ENCODE measurements at regions not wholly inside any gene's neighbourhood (a gene's known extent, or its start where the extent isn't known, plus 50 kb on each side); places are given as distances from the start of the nearest gene placed in this dataset.

DNA sequence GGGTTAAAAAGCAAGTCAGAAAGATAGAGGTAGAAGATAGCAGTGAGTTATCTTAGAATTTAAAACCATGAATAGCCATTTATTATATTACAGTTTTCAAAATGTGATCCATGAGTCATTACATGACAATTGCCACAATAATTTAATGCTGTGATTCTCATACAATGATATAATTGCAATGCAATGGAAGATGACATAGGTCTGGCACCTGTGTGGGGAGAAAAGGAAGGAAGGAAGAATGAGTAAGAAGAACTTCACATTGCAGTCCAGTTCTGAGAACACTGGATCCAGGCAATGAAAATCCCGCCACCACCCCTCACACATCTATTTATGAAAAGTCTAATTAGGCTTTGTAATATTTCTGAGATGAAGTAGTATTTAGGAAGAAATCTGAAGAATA, 738.1 kb upstream of the LINC00305 start:
- Histone ChIP-seq H2BK12ac (ENCODE audit: insufficient read length, low read depth, low read length) (no peak overlapping the region), H3T11ph (ENCODE audit: low read length) (no peak overlapping the region), H3K4ac (ENCODE audit: low read depth, low read length) (no peak overlapping the region), H4K91ac (ENCODE audit: insufficient read length, low read depth, low read length) (no peak overlapping the region), H4K5ac (ENCODE audit: insufficient read length, low read depth, low read length) (no peak overlapping the region), H2BK5ac (ENCODE audit: insufficient read length, low read length) (no peak overlapping the region), H3K56ac (ENCODE audit: insufficient read length, low read depth, low read length) (no peak overlapping the region), H3K79me2 (ENCODE audit: insufficient read depth, low read length) (no peaks in the 10 kb centered on the region), H3K14ac (ENCODE audit: insufficient read depth, low read length) (no peak overlapping the region), H4K20me1 (ENCODE audit: control insufficient read depth, insufficient read depth, insufficient read length) (no peaks in the 10 kb centered on the region), H3K23ac (ENCODE audit: insufficient read length, low read depth, low read length) (no peak overlapping the region), H3K23me2 (ENCODE audit: insufficient read length, low read depth, low read length, poor library complexity, severe bottlenecking) (no peaks in the 10 kb centered on the region), H3K9me3 (ENCODE audit: control insufficient read depth, low read depth, low read length) (no peaks in the 10 kb centered on the region), H3K4me2 (ENCODE audit: insufficient read depth, insufficient read length, low read length) (no peak overlapping the region), H2AK5ac (ENCODE audit: insufficient read length, low read length) (no peak overlapping the region), H2BK120ac (ENCODE audit: low read depth, low read length, poor library complexity, severe bottlenecking) (no peak overlapping the region), H3K27me3 (ENCODE audit: insufficient read depth, low read length) (no peaks in the 10 kb centered on the region), H2BK15ac (ENCODE audit: low read depth, low read length) (no peak overlapping the region), H3K9ac (ENCODE audit: extremely low read depth, insufficient read length, low read length) (no peak overlapping the region), H2BK20ac (ENCODE audit: low read depth, low read length, poor library complexity, severe bottlenecking) (no peak overlapping the region), H3K27ac (ENCODE audit: insufficient read length, low read depth, low read length) (no peak overlapping the region), H2AFZ (ENCODE audit: low read length) (no peak overlapping the region), H3K18ac (ENCODE audit: insufficient read length, low read depth, low read length) (no peak overlapping the region), H3K4me1 (ENCODE audit: insufficient read depth, low read length) (no peaks in the 10 kb centered on the region), H3K79me1 (ENCODE audit: insufficient read depth, low read depth, low read length, poor library complexity, severe bottlenecking) (no peaks in the 10 kb centered on the region), H4K8ac (replicated peaks; ENCODE audit: insufficient read length, low read depth, low read length) (no peak overlapping the region)
- Mint-ChIP-seq H3K27me3 (ENCODE audit: low read depth) (no peaks in the 10 kb centered on the region), H3K4me3 (no peak overlapping the region), H3K36me3 (ENCODE audit: insufficient read depth in 1 of 3, low read depth in 3 of 3) (no peaks in the 10 kb centered on the region), H3K4me1 (no peaks in the 10 kb centered on the region; a peak in 1 of 4 replicates), H3K27ac (no peak overlapping the region), H3K9me3 (no peaks in the 10 kb centered on the region)
- no peak for DNase-seq
- no peak for TF ChIP-seq CTCF (conservative IDR thresholded peaks at IDR 0.05)
- WGBS (ENCODE audit: extremely low coverage, insufficient read length, low lambda C conversion rate) = no CpG with 5 or more reads among the region's 1 CpG
